D721Med (cell line): ENCODE measurements at regions not wholly inside any gene's neighbourhood (a gene's known extent, or its start where the extent isn't known, plus 50 kb on each side); places are given as distances from the start of the nearest gene placed in this dataset.
A peak's percentile ranks its signal among the peaks of the same experiment; 100 is the strongest.

ENCODE experiments used
- DNase-seq: peaks from one replicate; pipeline ENCODE4 v3.0.0; 2011; ENCODE audit warnings: low spot score; ENCODE audit not compliant: insufficient read length
- FAIRE-seq: peaks from 2 replicates; lab custom pipeline; 2011; peaks lifted over from hg19 to GRCh38; lab: Jason Lieb, UNC
- TF ChIP-seq, protein P1 (sequence below): IDR thresholded peaks from 2 replicates; pipeline ENCODE4 v1.5.1; 2012; ENCODE audit warnings: mild to moderate bottlenecking, control low read depth; ENCODE audit not compliant: insufficient read depth; ENCODE audit errors: missing control alignments

DNA sequence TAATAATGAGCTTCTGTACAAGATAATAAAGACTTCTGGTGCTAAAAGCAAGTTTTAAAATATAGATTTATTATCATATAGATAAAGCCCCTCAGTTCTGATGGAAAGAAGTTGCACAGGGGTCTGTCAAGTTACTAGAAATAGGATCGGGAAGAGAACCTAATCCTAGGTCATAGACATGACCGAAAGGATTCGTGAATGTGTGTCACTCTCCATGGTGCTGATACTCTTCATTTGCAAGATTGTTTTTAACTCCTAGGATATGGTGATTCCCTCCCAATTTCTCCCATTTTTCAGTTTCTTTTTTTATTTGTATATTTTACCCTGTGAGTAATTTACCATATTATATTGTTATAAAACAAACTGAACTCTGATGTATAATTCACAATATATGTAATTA is 58.9 kb upstream of the CTNNA2 start:
- TF ChIP-seq, protein P1, sequence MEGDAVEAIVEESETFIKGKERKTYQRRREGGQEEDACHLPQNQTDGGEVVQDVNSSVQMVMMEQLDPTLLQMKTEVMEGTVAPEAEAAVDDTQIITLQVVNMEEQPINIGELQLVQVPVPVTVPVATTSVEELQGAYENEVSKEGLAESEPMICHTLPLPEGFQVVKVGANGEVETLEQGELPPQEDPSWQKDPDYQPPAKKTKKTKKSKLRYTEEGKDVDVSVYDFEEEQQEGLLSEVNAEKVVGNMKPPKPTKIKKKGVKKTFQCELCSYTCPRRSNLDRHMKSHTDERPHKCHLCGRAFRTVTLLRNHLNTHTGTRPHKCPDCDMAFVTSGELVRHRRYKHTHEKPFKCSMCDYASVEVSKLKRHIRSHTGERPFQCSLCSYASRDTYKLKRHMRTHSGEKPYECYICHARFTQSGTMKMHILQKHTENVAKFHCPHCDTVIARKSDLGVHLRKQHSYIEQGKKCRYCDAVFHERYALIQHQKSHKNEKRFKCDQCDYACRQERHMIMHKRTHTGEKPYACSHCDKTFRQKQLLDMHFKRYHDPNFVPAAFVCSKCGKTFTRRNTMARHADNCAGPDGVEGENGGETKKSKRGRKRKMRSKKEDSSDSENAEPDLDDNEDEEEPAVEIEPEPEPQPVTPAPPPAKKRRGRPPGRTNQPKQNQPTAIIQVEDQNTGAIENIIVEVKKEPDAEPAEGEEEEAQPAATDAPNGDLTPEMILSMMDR: no peak
- FAIRE-seq: no peak

DNA sequence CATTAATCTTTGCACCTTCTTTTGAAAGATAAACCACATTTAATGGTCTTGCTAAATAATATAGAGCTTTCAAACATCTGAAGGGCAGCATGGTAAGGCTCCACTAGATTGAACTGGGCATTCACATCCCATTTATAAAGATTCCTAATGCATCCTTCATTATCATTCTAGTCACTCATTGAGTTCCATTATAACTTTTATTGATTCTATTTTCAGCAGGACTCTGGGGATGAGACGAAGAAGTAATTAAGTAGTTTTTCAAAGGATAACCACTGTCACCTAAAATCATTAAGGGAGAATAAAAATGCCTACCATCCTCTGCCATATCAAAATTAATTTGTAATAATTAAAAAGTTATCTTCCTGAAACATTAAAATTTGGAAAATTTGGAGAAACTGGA is 60.2 kb upstream of the CTNNA2 start:
- FAIRE-seq (no peak), DNase-seq (no peak)
- TF ChIP-seq, protein P1: no peak

More for the DNA sequence above, 58.9 kb upstream of the CTNNA2 start:
- DNase-seq: no peak

DNA sequence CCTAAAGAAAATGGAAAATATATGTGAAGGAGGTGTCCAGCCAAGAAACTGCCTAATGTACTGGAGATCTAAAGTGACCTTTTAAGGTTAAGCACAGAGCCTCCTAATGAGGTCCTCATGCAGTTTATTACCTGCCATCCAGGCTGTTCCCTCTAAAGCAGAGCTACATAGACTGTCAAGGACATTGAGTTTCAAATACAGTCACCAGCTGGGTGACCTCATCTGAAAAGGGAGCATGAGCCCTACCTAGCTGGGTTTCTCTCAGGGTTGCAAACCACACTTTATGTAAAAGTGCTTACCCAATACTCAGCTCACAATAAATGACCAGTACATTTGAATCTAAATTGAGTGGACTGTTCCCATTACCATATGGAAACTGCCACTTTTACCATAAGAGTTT is 65.4 kb upstream of the CTNNA2 start:
- TF ChIP-seq, protein P1: no peak
- FAIRE-seq: no peak
- no peak for DNase-seq

DNA sequence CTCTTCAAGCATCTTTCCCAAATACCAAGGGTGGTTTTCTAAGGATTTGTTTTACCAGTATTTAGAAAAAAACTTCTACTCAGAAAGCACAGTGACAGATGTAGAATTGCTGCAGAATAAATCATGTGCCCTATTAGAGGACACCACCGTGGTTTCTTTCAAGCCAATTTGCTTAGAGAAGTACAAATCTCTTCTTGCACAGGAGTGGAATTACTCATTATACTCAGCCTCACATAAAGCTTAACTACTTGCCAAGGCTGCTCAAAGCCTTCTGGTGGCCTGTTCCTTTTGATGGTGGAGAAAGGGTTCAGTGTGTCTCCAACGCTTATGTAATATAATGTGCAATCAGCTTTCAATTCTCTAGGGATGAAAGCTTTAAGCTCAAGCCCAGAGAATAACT is 66.5 kb upstream of the CTNNA2 start:
- DNase-seq (no peak), FAIRE-seq (peak; percentile 82)
- TF ChIP-seq, protein P1: no peak

DNA sequence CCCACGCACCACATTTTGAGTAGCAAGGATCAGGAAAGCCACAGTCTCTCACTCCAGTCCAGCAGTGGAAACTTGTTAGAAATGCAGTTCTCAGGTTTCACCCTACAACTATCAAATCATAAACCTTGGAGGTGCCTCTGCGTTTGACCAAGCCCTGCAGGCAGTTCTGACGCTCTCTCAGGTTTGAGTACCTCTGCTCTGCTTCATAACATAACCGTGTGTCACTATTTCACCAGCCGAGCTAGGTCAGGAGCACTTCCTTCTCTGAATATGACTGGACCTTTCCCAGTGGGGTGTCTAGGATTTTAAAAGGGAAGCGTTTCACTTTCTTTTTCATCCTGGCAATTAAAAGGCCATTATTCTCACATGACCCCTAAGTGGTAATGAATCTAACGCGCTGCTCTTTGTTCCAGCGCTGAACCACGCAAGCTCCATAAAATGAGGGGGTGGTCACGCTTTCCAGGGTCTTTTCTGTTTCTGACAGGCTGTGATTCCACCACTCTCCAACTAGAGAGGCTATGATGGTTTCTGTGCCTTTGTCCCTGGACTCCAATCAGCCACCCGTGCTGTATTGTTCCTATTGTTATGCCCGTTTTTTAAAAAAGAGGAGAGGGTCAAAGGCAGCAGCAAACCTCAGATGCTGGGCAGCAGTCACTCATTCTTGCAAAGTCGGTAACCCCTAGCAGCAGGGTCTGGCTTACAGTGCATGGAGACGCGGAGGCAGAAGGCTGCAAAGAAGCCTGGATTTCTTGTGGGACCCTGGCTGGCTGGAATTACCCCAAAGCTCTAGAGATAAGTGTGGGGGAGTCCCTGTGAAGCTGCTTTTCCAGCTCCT is 75.2 kb upstream of the CTNNA2 start:
- TF ChIP-seq, protein P1: no peak
- FAIRE-seq (no peak), DNase-seq (no peak)

DNA sequence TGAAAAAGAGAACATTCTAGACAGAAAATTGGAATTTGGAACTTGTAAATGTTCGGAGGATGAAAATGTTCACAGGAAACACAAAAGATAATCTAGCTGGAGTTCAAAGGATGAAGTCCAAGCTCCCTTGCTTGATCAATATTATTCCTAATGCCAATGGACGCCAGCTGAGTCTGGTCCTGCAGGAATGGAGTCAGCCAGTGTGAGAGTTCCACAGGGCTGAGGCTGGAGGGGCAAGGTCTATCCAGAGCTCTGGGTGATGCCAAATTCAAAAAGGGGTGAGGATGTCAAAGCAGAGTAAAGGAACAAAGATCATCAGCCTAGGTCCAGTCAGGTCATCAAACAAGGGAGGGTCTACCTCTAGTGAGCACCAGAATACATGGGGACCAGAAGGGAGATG is 78.5 kb upstream of the CTNNA2 start:
- TF ChIP-seq, protein P1: no peak
- DNase-seq (no peak), FAIRE-seq (no peak)

DNA sequence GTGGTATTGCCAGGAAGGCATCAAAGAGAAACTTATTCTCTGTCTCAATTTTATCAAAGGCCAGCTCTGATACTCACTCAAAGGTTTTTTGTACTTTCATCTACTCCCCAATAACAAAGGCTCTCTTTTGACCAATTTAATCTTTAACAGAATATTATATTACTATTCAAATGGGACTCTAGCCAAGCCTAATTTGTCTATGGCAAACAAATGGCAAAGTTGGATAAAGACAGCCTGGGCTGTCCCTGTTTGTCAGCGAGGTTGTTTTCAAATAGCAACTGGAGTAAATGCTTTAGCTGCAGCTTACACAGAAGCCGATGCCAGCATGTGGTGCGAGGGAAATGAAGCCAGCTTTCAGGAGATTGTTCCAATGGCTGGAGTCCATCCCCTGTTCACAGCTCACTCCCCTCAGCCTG is 80.1 kb upstream of the CTNNA2 start:
- FAIRE-seq (no peak), DNase-seq (no peak)
- TF ChIP-seq, protein P1: no peak
